ENCODE measurements at regions not wholly inside any gene's neighbourhood (a gene's known extent, or its start where the extent isn't known, plus 50 kb on each side); places are given as distances from the start of the nearest gene placed in this dataset.

DNA sequence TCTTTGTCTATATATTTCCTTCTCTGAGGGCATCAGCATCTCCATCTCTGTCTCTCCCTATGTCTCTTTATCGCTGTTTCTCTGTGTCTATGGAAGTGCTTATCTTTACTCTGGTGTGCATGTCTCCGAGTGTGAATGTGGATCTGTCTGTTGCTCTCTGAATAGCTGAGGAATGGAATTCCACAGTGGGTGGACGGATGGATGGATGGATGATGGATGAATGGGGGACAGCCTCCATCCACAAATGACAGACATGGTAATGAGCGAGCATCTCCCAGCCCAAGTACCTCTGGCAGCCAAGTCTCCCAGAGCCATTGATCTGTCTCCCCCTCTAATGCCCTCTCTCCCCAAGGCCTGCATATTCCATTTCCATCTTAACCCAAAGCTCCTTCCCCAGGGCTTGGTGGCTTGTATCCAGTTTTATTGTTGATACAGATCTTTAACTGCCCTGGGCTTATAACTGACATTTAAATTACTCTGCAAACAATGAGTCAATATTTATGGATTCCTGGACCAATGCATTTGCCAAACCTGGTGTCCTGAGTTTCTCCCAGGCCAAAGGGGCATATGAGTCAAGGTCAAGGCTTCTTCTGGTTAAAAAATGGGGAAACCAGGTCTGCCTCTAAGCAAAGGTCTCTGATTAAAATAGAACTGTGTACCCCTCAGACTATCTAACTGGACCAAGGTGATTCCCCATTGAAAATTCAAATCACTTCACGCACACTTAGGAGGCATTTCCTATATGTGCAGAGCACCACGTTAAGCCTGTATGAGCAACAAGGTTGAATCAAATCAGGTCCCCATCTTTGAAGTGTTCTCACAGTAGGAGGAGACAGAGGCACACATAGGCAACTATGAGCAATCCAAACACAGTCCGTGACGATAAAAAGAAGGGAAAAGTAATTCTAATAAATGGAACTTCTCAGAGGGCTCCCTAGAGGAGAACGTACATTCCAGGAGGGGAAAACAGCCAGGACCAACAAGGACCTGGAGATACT is 109.9 kb downstream of the TLE3 start:
- no peak for DNase-seq (ENCODE audit: low spot score)

- DNase-seq (ENCODE audit: low spot score), result no peak
Measured at GRCh38 chr15:69988541-69989225, 109.0 kb downstream of the TLE3 start.

- no peak for DNase-seq (ENCODE audit: low spot score)
Measured at GRCh38 chr15:69990566-69991421, 106.9 kb downstream of the TLE3 start.

- DNase-seq (ENCODE audit: low spot score), result no peak
Measured at GRCh38 chr15:69991551-69991980, 106.2 kb downstream of the TLE3 start.

DNA sequence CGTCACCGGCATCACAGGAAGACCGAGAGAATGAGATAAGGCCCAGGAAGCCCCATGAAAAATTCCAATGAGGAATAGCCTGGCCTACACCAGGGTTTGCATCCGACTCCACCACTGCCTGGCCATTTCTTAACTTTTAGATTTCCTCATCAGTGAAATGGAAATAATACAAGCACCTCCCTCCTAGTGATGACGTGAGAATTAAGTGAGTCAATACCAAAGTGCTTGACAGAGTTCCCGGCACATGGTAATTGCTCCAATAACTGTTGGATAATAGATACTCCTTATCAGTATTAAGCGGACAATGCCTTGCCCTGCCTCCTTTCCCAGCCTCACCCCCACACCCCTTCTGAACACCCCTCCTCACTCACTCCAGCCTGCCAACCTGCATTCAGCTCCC is 105.4 kb downstream of the TLE3 start:
- no peak for DNase-seq (ENCODE audit: low spot score)

- no peak for DNase-seq (ENCODE audit: low spot score)
Measured at GRCh38 chr15:69994429-69995205, 103.1 kb downstream of the TLE3 start.

DNA sequence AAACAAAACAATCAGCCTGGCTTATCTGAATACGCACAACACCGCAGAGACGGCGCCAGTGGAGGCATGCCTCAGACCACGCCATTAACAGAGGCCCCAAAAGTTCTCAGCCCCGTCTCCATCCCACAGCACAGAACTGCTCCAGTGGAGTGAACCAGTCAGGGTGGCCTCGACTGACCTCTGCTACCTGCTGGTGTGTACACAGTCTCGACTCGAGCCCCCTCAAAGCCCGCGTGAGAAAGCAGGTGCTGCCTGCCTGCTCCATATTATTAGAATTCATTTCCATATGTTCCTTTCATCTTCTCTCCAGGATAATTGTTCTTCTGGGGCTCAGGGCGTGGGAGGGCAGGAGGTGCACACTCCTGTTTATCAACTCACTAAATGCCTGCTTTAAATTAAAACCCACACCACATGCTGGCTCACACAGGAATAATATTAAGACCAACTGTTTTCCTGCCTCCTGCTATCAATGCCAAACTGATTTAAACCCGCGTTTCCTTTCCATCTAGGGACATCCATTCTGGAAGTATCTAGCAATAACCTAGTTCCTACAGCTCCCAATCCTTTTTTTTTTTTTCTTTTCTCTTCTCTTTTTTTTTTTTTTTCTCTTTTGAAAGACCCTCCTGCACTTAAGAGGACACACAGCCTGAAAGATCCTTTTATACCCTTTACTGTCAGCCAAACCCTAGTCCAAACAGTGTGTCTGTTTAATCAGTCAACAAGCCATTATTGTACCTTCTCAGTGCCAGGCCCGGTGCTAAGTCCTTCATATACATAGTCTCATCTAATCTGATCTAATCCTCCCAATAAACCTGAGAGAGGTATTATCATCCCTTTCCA is 101.2 kb downstream of the TLE3 start:
- DNase-seq (ENCODE audit: low spot score), result no peak

DNA sequence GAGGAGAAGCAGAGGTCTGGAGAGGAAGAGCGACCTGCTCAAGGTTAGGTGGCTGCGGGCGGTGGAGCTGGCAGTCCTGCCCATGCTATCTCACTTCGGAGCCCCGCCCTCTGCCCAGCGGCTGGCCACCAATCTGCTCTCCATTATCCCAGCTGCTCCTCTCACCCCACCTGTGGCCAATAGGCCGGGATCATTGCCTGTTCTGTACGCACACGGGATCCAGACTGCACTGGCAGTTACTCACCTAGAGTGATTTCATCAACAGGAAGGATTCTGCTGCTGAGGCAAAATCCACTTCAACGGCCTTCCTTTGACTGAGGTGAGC is 100.6 kb downstream of the TLE3 start:
- no peak for DNase-seq (ENCODE audit: low spot score)

All from AG20443 (cell line).